ENCODE measurements at regions not wholly inside any gene's neighbourhood (a gene's known extent, or its start where the extent isn't known, plus 50 kb on each side); places are given as distances from the start of the nearest gene placed in this dataset.

GRCh38 chr7:156105337-156106106, 293.3 kb upstream of the SHH start:
- in situ Hi-C loops (cut with MboI; ENCODE audit: low sequenced_read_pairs, unreplicated experiment), result no loop called here
- no peak for DNase-seq (ENCODE audit: low spot score)
- TF ChIP-seq, protein P1, sequence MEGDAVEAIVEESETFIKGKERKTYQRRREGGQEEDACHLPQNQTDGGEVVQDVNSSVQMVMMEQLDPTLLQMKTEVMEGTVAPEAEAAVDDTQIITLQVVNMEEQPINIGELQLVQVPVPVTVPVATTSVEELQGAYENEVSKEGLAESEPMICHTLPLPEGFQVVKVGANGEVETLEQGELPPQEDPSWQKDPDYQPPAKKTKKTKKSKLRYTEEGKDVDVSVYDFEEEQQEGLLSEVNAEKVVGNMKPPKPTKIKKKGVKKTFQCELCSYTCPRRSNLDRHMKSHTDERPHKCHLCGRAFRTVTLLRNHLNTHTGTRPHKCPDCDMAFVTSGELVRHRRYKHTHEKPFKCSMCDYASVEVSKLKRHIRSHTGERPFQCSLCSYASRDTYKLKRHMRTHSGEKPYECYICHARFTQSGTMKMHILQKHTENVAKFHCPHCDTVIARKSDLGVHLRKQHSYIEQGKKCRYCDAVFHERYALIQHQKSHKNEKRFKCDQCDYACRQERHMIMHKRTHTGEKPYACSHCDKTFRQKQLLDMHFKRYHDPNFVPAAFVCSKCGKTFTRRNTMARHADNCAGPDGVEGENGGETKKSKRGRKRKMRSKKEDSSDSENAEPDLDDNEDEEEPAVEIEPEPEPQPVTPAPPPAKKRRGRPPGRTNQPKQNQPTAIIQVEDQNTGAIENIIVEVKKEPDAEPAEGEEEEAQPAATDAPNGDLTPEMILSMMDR (IDR thresholded peaks at IDR 0.05; ENCODE audit: borderline replicate concordance, control extremely low read depth, extremely low read depth, insufficient read depth, missing control alignments), result no peak

GRCh38 chr7:156104501-156105336, 292.5 kb upstream of the SHH start:
- no peak for DNase-seq (ENCODE audit: low spot score)
- TF ChIP-seq, protein P1 (IDR thresholded peaks at IDR 0.05; ENCODE audit: borderline replicate concordance, control extremely low read depth, extremely low read depth, insufficient read depth, missing control alignments), result no peak
- in situ Hi-C loops (cut with MboI; ENCODE audit: low sequenced_read_pairs, unreplicated experiment), result no loop called here

DNA sequence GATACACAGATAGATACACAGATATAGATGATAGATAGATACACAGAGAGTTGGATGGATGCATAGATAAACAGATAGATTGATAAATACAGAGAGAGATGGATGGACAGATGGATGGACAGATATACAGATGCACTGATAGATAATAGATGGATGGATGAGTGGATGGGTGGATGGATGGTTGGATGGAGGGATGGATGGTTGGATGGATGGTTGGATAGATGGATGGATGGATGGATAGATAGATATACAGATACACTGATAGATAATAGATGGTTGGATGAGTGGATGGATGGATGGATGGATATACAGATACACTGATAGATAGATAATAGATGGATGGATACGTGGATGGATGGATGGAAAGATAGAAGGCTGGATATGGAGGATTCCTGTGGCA, 290.0 kb upstream of the SHH start:
- TF ChIP-seq, protein P1 (IDR thresholded peaks at IDR 0.05; ENCODE audit: borderline replicate concordance, control extremely low read depth, extremely low read depth, insufficient read depth, missing control alignments), result no peak
- no peak for DNase-seq (ENCODE audit: low spot score)
- in situ Hi-C loops (cut with MboI; ENCODE audit: low sequenced_read_pairs, unreplicated experiment), result no loop called here

DNA sequence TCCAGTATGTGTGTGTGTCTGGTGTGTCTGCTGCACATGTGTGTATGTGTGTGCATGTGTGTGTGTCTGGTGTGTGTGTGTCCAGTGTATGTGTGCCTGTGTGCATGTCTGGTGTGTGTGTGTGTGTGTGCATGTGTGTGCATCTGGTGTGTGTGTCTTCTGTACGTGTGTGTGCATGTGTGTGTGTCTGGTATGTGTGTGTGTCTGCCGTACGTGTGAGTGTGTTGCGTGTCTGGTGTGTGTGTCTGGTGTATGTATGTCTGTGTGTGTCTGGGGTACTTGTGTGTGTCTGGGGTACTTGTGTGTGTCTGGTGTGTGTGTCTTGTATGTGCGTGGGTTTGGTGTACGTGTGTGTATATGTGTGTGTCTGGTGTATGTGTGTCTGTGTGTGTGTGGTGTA, 289.1 kb upstream of the SHH start:
- in situ Hi-C loops (cut with MboI; ENCODE audit: low sequenced_read_pairs, unreplicated experiment), result no loop called here
- TF ChIP-seq, protein P1 (IDR thresholded peaks at IDR 0.05; ENCODE audit: borderline replicate concordance, control extremely low read depth, extremely low read depth, insufficient read depth, missing control alignments), result no peak
- no peak for DNase-seq (ENCODE audit: low spot score)

GRCh38 chr7:156100086-156100485, 287.8 kb upstream of the SHH start:
- no peak for DNase-seq (ENCODE audit: low spot score)
- in situ Hi-C loops (cut with MboI; ENCODE audit: low sequenced_read_pairs, unreplicated experiment), result no loop called here
- TF ChIP-seq, protein P1 (IDR thresholded peaks at IDR 0.05; ENCODE audit: borderline replicate concordance, control extremely low read depth, extremely low read depth, insufficient read depth, missing control alignments), result no peak

- TF ChIP-seq, protein P1 (IDR thresholded peaks at IDR 0.05; ENCODE audit: borderline replicate concordance, control extremely low read depth, extremely low read depth, insufficient read depth, missing control alignments), result no peak
- no peak for DNase-seq (ENCODE audit: low spot score)
- in situ Hi-C loops (cut with MboI; ENCODE audit: low sequenced_read_pairs, unreplicated experiment), result no loop called here
Measured at GRCh38 chr7:156099085-156099484, 286.8 kb upstream of the SHH start.
